ENCODE measurements at regions not wholly inside any gene's neighbourhood (a gene's known extent, or its start where the extent isn't known, plus 50 kb on each side); places are given as distances from the start of the nearest gene placed in this dataset.

GRCh38 chr4:28250646-28251045 lies 1390.0 kb downstream of the STIM2 start:
- Histone ChIP-seq H2AFZ (ENCODE audit: low read depth) (no peak overlapping the region), H3K4me1 (ENCODE audit: control insufficient read depth in 1 of 2, insufficient read depth in 2 of 2, low read depth in 1 of 2, low read length in 1 of 2) (peaks cover 0 to 10% of the 10 kb centered on the region in 2 experiments; a peak in 3 of 4 replicates), H3F3A (replicated peaks; ENCODE audit: insufficient read depth) (no peaks in the 10 kb centered on the region), H4K20me1 (ENCODE audit: insufficient read depth) (no peaks in the 10 kb centered on the region), H3K9ac (no peak overlapping the region), H3K9me2 (no peaks in the 10 kb centered on the region), H3K79me2 (ENCODE audit: insufficient read depth) (no peaks in the 10 kb centered on the region), H3K4me2 (no peak overlapping the region), H3K27ac (ENCODE audit: low read depth in 2 of 2, low read length in 1 of 2) (no peak overlapping the region), H3K27me3 (ENCODE audit: insufficient read depth) (no peaks in the 10 kb centered on the region), H3K36me3 (replicated peaks in 1 of 2; ENCODE audit: control insufficient read depth in 1 of 2, insufficient read depth in 2 of 2, low read length in 1 of 2) (no peaks in the 10 kb centered on the region), H3K9me3 (peaks cover 3% of the 10 kb centered on the region; the same call in 1 of the 2 replicates), H3K4me3 (ENCODE audit: low read depth in 2 of 2, low read length in 1 of 2) (no peak overlapping the region)
- POLR2A ChIA-PET = interaction anchor here (0.6 kb wide), 1 partner anchor 443 kb away, joined by 4 read pairs; no protein-coding TSS in a partner anchor
- CTCF ChIA-PET = no interaction called here
- TF ChIP-seq ELF1 (IDR thresholded peaks at IDR 0.05) (no peak), FOSL2 (IDR thresholded peaks at IDR 0.05; ENCODE audit: borderline replicate concordance, low read depth) (no peak), SIN3A (IDR thresholded peaks at IDR 0.05; ENCODE audit: borderline replicate concordance, low read depth, low read length) (no peak), MXI1 (IDR thresholded peaks at IDR 0.05; ENCODE audit: low read depth, low read length) (no peak), MEF2A (IDR thresholded peaks at IDR 0.05; ENCODE audit: borderline replicate concordance, low read depth) (no peak), USF2 (IDR thresholded peaks at IDR 0.05; ENCODE audit: borderline replicate concordance, low read depth, low read length) (no peak), NRF1 (IDR thresholded peaks at IDR 0.05; ENCODE audit: low read depth, low read length) (no peak), YY1 (IDR thresholded peaks at IDR 0.05; ENCODE audit: low read depth) (no peak), FOXJ3 (CRISPR knock-in tag; IDR thresholded peaks at IDR 0.05) (no peak), TCF12 (IDR thresholded peaks at IDR 0.05) (no peak), CHD2 (IDR thresholded peaks at IDR 0.05; ENCODE audit: low read length, partially characterized antibody) (no peak), NFIC (IDR thresholded peaks at IDR 0.05; ENCODE audit: borderline replicate concordance) (no peak), POLR2AphosphoS5 (IDR thresholded peaks at IDR 0.05; ENCODE audit: low read depth, low read length) (no peak), RCOR1 (IDR thresholded peaks at IDR 0.05; ENCODE audit: low read length) (no peak)
- TF ChIP-seq, protein P1, sequence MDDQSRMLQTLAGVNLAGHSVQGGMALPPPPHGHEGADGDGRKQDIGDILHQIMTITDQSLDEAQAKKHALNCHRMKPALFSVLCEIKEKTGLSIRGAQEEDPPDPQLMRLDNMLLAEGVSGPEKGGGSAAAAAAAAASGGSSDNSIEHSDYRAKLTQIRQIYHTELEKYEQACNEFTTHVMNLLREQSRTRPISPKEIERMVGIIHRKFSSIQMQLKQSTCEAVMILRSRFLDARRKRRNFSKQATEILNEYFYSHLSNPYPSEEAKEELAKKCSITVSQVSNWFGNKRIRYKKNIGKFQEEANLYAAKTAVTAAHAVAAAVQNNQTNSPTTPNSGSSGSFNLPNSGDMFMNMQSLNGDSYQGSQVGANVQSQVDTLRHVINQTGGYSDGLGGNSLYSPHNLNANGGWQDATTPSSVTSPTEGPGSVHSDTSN (IDR thresholded peaks at IDR 0.05) = no peak
- WGBS (ENCODE audit: low lambda C conversion rate) = 32% methylated on average over 2 of the region's 2 CpGs
- DNase-seq = no peak

DNA sequence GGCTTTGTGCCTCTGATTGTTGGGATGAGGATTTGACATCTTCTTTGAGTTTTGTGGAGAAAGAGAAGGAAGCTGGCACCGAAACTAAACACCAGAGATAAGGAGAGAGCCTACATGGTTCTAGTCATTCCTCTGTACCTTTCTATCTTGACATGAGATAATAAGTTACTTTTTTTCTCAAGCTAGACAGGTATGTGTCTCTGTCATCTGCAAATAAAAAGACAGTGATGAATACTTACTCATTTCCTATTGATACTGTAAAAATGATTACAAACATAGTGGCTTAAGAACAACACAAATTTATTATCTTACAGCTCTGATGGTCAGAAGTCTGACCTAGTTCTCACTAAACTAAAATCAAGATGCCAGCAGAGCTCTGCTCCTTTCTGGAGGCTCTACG lies 1391.2 kb downstream of the STIM2 start:
- DNase-seq = no peak
- no peak overlapping the region for H2AFZ ChIP-seq (ENCODE audit: low read depth)
- H3K27me3 ChIP-seq (ENCODE audit: insufficient read depth) = no peaks in the 10 kb centered on the region
- POLR2A ChIA-PET = no interaction called here
- H3K9ac ChIP-seq = no peak overlapping the region
- 72% methylated on average over 2 of the region's 2 CpGs for WGBS (ENCODE audit: low lambda C conversion rate)
- no peaks in the 10 kb centered on the region for H3K79me2 ChIP-seq (ENCODE audit: insufficient read depth)
- H3K9me2 ChIP-seq = no peaks in the 10 kb centered on the region
- H3K4me3 ChIP-seq (ENCODE audit: low read depth in 2 of 2, low read length in 1 of 2) = no peak overlapping the region
- TF ChIP-seq EP300 (IDR thresholded peaks at IDR 0.05; ENCODE audit: borderline replicate concordance in 1 of 2, low read depth in 1 of 2, low read length in 1 of 2) (no peak), RXRA (IDR thresholded peaks at IDR 0.05; ENCODE audit: borderline replicate concordance, low read depth) (no peak)
- no peaks in the 10 kb centered on the region for H3F3A ChIP-seq (replicated peaks; ENCODE audit: insufficient read depth)
- H3K4me2 ChIP-seq = no peak overlapping the region
- H3K9me3 ChIP-seq = peaks cover 5% of the 10 kb centered on the region; the same call in 1 of the 2 replicates
- CTCF ChIA-PET = no interaction called here
- H3K27ac ChIP-seq (ENCODE audit: low read depth in 2 of 2, low read length in 1 of 2) = no peak overlapping the region
- peaks cover 0 to 10% of the 10 kb centered on the region in 2 experiments; a peak in 3 of 4 replicates for H3K4me1 ChIP-seq (ENCODE audit: control insufficient read depth in 1 of 2, insufficient read depth in 2 of 2, low read depth in 1 of 2, low read length in 1 of 2)
- H3K36me3 ChIP-seq (replicated peaks in 1 of 2; ENCODE audit: control insufficient read depth in 1 of 2, insufficient read depth in 2 of 2, low read length in 1 of 2) = no peaks in the 10 kb centered on the region
- H4K20me1 ChIP-seq (ENCODE audit: insufficient read depth) = no peaks in the 10 kb centered on the region

Data from SK-N-SH (cell line).